IPS DF 19.7 (cell line): ENCODE measurements at regions not wholly inside any gene's neighbourhood (a gene's known extent, or its start where the extent isn't known, plus 50 kb on each side); places are given as distances from the start of the nearest gene placed in this dataset.
"Not testable (repeated sequence)": the region's sequence is repeated elsewhere in the genome, so short reads cannot be mapped to it uniquely, and the experiment has no call there.

Source experiments
- DNase-seq: peaks from one replicate; pipeline ENCODE4 v3.0.0-alpha.2; 2013; ENCODE audit warnings: low read depth, low spot score

- peak; percentile 69 for DNase-seq
These were observed 228.2 kb upstream of the FRG2C start for GRCh38 chr3:75435794-75436400.

DNA sequence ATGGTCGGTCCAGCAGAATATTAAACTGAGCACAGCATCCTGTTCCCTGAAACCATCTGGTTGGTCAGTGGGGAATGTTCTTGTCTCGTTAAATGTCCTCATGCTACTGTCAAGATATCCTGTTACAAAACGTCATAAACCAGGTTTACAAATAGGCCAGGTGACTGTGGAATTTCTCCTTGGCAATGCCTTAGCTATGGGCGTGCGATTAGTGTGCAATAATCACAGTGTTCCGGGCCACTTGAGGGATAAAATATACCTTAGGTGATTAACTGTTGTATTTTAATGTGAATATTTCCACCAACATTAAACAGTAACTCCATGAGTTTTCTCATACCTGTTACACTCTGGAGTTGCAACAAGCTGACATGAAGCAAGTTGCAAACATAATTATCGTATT lies 223.1 kb upstream of the FRG2C start:
- not testable (repeated sequence) for DNase-seq

DNA sequence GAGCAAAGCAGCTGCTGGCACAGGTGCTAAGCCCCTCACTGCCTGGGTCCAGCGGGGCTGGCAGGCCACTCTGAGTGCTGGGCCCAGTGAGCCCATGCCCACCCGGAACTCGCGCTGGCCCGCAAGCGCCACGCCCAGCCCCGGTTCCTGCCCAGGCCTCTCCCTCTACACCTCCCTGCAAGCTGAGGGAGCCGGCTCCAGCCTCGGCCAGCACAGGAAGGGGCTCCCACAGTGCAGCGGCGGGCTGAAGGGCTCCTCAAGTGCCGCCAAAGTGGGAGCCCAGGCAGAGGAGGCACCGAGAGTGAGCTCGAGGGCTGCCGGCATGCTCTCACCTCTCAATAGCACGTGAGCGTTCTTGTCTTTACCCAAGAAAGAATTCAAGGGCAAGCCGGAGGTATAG lies 219.5 kb upstream of the FRG2C start:
- DNase-seq = not testable (repeated sequence)

DNA sequence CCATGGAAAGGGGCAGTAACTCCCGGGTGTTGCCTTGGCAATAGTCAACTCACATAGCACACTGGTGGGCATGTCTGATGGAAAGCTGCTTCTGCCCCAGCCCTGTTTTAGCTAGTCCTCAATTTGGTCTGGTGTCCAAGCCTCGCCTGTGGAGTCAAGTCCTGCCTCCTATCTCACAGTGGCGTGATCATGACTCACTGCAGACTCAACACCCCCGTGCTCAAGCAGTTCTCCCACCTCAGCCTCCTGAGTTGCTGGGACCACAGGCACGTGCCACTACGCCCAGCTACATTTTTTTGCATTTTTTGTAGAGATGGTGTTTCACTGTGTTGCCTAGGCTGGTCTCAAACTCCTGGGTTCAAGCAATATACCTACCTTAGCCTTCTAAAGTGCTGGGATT lies 218.9 kb upstream of the FRG2C start:
- DNase-seq = not testable (repeated sequence)

- DNase-seq = not testable (repeated sequence)
These were observed 217.2 kb upstream of the FRG2C start for GRCh38 chr3:75446948-75447347.

DNA sequence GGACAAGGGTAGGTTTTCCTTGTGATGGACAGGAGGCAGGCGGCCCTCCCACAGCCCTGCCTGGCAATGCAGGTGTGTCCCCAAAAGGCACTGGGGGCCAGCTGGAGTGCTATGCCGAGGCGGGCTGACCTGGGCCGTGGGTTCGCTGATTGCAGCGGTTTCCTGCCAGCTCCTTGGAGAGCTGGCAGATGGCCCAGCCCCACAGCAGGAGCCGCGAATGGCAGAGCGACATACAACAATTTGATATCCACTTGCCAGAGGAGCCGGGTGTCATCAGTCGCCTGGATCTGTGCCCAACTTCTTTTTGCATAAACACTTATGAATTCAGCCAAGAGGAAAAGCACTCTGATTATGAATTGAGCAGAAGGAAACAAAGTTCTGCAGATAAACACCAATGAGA lies 210.8 kb upstream of the FRG2C start:
- DNase-seq = not testable (repeated sequence)

GRCh38 chr3:75453839-75454238 lies 210.3 kb upstream of the FRG2C start:
- not testable (repeated sequence) for DNase-seq

DNA sequence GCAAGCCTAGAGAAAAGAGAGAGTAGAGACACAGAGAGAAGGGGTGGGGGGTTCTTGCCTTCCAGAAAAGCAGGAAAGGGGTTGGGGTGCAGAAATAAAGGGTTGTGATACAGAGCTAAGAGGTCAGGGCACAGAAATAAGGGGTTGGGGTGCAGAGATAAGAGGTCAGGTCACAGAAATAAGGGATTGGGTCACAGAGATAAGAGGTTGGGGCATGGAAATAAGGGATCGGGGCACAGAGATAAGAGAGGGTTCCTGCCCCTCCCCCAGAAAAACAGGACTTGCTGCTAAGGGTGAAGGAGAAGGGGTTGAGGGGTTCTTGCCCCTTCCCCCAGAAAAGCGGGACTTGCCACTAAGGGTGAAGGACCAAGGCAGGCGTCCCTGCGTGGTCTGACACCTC lies 189.6 kb upstream of the FRG2C start:
- not testable (repeated sequence) for DNase-seq

DNA sequence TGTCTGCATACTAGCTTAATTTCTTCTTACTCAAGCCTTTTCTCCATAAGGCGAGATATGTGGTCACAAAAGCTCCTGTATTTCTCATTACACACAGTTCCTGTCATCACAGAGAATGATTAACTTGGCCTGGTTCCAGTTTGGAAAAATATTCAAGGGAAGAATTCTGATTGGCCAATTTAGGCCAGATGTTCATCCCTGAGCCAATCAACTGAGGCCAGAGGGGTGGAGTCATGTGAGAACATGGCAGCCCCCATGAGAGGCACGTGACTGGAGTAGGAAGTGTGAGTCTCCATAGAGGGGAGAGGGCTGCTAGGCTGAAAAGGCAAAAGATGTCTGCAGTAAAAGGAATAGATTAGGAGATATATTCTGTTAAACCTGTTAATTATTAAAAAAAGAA lies 167.5 kb upstream of the FRG2C start:
- not testable (repeated sequence) for DNase-seq

DNA sequence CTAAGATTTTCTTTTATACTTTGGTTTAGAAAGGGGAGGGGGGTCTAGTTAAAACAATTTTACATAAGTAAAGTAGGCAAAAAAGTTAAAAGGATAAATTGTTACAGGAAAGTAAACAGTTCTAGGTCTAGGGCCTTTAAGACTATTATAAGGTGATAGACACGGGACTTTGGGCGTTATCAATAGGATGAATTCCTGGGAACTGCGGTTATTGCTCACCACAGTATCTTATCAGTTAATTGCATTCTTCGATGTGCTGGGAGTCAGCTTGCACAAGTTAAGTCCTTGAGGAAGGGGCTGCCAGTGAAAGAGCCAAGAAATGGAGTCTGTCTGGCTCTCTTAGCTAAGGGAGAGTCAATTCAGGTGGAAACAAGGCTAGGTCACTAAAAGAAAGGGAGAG lies 163.8 kb upstream of the FRG2C start:
- not testable (repeated sequence) for DNase-seq

DNA sequence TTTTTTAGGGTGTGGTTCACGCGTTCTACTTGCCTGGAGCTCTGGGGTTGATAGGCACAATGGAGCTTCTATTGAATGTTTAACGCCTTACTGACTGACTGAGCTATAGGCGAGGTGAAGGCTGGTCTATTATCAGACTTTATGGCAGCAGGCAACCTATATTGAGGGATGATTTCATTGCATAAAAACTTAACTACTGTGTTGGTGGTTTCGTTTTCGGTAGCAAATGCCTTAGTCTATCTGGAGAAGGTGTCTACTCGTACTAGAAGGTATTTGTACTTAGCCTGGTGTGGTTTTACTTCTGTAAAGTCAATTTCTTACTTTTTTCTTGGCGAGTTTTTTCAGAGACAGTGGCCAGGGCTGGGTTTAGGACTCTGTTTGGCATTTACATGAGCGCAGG lies 162.0 kb upstream of the FRG2C start:
- not testable (repeated sequence) for DNase-seq

DNA sequence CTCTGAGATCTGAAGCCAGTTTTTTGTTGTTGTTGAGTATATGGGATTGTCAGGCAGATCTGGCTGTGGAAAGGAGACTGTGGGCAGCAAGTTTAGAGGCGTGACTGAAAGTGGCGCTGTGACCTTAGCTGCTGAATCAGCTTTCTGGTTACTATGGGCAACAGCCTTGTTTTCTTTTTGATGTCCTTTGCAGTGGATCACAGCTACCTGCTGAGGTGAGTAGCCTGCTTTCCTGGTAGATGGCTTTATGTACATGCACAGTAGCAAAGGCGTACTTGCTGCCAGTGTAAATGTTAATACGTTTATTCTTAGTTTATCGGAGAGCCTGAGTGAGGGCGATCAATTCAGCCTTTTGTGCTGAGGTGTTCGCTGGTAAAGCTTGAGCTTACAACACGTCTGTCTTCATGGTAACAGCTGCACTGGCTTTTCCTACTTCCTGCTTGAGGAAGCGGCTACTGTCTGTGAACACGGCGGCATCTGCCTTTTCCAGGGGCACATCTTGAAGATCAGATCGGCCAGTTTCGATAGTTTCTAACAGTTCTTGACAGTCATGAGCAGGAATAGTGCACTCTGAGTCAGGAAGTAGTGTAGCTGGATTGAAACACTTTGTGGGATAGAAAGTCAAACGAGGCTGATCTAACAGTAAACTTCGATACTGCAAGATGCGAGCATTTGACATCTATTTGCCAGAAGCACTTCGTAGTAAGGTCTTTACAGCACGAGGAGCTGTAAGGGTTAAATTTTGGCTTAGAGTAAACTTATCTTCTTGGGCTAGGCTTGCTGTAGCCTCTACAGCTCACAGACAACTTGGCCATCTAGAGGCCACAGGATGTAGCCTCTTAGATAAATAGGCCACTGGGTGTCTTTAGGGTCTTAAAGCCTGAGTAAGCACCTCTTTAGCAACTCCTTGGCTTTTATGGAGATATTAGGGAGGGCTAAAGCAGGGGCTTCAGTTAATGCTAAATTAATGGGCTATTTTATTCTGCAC lies 161.1 kb upstream of the FRG2C start:
- DNase-seq = peak; percentile 59

DNA sequence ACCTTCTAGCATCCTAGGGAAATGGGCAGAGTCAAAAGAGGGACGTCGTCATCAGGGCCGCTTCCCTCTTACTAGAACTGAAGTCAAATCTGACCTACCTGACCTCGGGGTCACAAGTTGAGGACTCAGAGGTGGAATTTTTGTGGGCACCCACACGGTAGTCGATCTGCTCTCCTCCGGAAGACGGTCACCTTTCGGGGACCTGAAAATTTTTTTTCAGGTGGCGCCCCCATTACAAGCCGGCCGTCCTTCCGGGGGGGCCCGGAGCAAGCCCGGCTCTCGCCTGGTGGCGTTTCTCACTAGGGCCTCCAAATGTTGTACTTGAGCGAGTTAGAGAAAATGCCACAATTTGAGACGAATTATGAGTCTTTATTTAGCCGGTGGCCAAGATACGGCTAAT lies 157.5 kb upstream of the FRG2C start:
- no peak for DNase-seq

DNA sequence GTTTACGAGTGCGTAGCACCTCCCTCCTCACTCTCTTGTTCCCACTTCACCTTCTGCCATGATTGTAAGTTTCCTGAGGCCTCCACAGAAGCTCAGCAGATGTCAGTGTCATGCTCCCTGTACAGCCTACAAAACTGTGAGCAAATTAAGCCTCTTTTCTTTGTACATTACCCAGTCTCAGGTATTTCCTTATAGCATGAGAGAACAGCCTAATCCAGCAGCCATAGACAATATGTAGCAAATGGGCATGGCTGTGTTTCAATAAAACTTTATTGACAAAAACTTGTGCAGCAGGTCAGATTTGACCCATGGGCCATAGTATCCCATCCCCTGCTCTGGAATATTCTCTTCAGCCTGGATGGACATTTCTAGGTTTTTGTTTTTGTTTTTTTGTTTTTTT lies 156.2 kb upstream of the FRG2C start:
- DNase-seq = not testable (repeated sequence)

DNA sequence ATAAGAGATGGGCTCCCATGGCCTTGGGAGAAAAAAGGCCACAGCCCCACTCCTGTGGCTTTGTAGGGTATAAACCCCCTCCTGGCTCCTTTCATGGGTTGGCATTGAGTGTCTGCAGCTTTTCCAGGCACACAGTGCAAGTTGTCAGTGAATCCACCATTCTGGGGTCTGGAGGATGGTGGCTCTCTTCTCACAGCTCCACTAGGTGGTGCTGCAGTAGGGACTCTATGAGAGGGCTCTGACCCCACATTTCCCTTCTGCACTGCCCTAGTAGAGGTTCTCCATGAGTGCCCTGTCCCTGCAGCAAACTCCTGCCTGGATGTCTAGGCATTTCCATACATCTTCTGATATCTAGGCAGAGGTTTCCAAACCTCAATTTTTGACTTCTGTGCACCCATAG lies 136.5 kb upstream of the FRG2C start:
- not testable (repeated sequence) for DNase-seq

DNA sequence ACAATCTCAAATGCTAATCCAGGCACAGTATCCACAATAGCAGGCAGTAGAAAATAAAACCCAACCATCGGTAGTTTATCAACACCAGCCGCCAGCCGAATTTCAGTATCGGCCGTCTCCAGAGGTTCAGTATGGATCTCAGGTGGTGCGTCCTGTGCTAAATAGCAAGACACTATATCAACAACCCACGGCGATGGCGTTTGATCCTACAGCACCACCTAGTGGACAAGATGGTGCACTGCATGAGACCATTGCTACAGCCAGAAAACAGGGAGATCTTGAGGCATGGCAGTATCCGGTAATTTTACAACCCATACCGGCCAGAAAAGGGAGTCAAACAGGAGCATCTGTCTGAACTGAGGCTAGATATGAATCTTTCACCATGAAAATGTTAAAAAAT lies 112.0 kb upstream of the FRG2C start:
- peak; percentile 20 for DNase-seq

DNA sequence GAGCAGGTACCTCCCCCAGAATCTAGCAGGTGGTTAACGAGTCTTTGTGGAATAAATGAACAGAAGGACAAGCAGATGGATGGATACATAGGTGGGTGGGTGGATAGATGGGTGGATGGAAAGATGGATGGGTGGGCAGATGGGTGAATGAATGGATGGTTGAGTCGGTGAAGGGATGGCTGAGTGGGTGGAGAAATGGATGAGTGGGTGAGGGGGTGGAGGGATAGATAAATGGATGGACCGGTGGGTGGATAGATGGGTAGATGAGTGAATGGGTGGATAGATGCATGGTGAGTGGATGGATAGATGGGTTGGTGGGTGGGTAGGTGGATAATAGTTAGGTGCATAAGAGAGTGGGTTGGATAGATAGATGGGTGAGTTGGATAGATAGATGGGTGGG lies 99.7 kb upstream of the FRG2C start:
- DNase-seq = not testable (repeated sequence)

DNA sequence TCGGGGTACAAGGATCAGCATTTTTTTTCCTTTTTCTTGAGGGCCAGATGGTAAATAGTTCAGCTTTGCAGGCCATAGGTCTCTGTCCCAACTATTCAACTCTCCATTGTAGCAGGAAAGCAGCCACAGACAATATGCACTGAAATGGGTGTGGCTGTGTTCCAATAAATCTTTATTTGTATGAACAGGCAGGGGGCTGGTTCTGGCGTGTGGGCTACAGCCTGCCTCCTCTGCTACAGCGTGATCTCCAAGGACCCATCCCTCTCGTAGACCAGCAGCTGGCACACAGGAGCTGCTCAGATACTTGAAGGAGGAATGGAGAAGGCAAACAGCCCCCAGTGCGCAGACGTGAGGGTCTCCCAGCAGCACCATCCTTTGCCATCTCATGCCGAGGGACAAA lies 91.8 kb upstream of the FRG2C start:
- not testable (repeated sequence) for DNase-seq

DNA sequence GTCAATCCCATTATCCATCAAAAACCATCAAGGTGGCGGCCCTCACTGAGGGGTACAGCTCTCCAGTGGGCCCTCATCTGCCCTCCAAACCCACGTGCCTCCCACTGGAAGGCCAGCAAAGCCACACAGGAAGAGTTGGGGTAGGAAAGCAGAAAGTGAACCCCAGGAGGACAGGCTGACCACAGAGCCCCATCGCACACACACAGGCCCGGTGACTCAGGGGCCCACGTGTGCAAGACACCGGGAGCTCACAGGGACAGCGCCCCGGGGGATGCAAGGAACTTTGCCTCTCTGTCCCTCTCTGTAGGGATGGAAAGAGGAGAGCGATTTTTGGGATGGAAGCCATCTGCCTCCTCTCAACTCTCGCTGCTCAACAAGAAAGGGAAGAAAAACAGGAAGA lies 85.0 kb upstream of the FRG2C start:
- DNase-seq = not testable (repeated sequence)

DNA sequence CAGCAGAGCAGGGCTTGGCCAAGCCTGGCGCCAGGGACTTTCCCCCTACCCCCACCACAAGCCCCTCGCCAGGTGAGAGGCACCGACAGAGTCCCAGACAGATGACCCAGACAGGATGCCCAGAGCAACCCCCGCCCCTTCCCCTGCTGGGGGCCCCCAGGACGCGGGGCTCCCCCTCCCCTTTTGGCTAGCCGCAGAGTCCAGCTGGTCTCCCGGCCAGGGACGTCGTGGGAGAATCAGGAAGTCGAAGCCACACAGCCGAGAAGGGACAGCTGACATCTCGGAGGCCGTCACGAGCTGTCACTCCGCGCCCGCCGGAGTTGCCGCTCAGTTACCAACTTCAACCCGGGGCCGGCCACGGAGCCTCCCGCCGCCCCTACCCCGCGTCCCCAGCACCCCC lies 84.6 kb upstream of the FRG2C start:
- not testable (repeated sequence) for DNase-seq

- not testable (repeated sequence) for DNase-seq
These were observed 83.9 kb upstream of the FRG2C start for GRCh38 chr3:75579981-75580782.

DNA sequence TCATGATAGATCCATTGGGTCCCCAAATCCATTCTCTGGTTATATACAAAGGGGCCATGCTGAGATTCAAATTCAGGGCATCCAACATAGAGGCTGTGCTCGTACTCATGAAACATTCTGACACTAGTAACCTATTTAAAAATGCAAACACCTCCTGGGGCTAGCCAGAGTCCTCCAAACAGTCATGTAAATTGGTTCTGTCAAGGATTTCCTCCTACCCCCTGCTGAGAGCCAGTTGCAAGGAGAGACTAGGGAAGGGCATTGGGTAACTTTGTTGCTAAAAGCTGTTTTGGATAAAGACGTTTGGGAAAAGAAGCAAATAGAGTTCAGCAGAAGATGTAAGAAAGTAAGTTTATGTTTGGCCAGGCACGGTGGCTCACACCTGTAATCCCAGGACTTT lies 81.6 kb upstream of the FRG2C start:
- DNase-seq = peak; percentile 9
